ENCODE measurements at regions not wholly inside any gene's neighbourhood (a gene's known extent, or its start where the extent isn't known, plus 50 kb on each side); places are given as distances from the start of the nearest gene placed in this dataset.
"Not testable (repeated sequence)": the region's sequence is repeated elsewhere in the genome, so short reads cannot be mapped to it uniquely, and the experiment has no call there.

DNA sequence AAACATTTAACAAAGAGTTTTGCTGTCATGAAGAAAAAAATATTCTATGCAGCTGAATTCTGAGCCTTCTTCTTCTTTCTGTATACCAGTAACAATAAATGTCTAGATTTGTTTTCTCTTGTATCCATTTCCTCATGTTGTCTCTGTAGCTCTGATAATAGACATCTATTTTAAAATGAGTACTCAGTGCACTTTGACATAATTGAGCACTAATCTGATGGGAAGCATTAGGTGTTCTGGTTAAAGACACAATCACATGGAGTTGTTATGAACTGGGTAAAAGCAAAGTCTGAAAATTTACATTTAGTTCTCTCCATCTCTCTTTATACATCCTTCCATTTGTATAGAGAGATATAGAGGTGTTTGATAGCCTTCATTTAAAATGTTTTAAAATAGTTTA is 230.0 kb downstream of the BCHE start:
- FAIRE-seq, result no peak
- TF ChIP-seq, protein P1, sequence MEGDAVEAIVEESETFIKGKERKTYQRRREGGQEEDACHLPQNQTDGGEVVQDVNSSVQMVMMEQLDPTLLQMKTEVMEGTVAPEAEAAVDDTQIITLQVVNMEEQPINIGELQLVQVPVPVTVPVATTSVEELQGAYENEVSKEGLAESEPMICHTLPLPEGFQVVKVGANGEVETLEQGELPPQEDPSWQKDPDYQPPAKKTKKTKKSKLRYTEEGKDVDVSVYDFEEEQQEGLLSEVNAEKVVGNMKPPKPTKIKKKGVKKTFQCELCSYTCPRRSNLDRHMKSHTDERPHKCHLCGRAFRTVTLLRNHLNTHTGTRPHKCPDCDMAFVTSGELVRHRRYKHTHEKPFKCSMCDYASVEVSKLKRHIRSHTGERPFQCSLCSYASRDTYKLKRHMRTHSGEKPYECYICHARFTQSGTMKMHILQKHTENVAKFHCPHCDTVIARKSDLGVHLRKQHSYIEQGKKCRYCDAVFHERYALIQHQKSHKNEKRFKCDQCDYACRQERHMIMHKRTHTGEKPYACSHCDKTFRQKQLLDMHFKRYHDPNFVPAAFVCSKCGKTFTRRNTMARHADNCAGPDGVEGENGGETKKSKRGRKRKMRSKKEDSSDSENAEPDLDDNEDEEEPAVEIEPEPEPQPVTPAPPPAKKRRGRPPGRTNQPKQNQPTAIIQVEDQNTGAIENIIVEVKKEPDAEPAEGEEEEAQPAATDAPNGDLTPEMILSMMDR (IDR thresholded peaks at IDR 0.05; ENCODE audit: insufficient read depth, missing control alignments), result no peak
- DNase-seq (ENCODE audit: insufficient read length, low spot score), result no peak

DNA sequence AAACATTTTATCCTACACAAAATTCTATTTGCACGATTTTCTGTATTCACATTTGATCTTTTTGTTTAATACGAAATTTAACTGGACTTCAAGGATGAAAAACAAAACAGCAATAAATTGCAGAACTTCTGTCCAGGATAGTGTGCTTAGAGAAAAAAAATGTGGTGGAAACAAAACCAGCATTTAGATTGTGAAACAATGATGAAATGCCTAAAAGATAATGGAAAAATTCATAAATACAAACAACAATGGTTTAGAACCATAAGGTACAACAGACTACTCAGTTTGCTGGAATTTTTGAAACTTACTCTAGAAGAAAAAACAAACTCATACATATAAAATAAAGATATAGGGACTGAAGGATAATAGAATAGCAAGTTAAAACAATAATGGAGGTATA is 234.0 kb downstream of the BCHE start:
- DNase-seq (ENCODE audit: insufficient read length, low spot score) (no peak), FAIRE-seq (no peak)
- TF ChIP-seq, protein P1 (IDR thresholded peaks at IDR 0.05; ENCODE audit: insufficient read depth, missing control alignments), result no peak

- not testable (repeated sequence) for FAIRE-seq; DNase-seq (ENCODE audit: insufficient read length, low spot score)
Observed at GRCh38 chr3:165572566-165572965, 264.7 kb downstream of the BCHE start.

DNA sequence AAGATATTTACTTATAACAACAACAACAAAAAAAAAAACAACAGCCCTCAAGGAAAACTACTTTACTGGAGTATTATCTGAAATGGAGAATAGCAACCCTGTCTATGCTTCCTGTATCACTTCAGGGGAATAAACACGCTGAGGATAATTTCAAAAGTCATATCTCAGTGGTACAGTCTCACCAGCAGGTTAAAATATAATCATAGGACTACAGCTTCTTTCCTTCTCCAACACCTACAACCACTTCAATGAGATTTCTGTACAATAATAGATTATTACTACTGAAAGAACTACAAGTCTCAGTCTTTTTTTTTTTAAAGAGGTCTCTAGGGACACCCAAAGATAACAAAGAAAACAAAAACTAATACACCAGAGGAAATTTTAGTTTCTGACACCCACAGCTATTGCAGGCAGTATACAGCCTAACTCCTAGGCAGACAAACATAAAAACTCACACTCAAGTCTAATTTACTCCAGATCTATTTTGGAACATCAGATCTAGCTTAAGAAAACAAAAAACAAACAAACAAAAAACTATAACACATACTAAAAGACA is 268.2 kb downstream of the BCHE start:
- DNase-seq (ENCODE audit: insufficient read length, low spot score) (no peak), FAIRE-seq (no peak)
- TF ChIP-seq, protein P1 (IDR thresholded peaks at IDR 0.05; ENCODE audit: insufficient read depth, missing control alignments), result no peak

- DNase-seq (ENCODE audit: insufficient read length, low spot score), result no peak
- FAIRE-seq, result no peak
- TF ChIP-seq, protein P1 (IDR thresholded peaks at IDR 0.05; ENCODE audit: insufficient read depth, missing control alignments), result no peak
Observed at GRCh38 chr3:165555785-165556184, 281.4 kb downstream of the BCHE start.

DNA sequence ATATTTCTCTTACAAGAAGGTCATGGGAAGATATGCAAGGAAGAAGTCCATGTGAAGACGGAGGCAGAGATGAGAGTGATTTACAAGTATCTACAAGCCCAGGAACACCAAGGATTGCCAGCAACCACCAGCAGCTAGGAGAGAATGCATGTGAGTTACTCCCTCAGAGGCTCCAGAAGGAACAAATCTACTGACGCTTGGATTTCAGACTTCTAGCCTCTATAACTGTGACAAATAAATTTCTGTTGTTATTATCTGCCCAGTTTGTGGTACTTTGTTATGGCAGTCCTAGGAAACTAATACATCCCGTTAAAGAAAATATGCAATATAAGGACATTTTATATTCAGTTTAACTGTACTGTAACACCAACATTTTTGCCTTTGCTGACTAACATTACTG is 283.9 kb downstream of the BCHE start:
- FAIRE-seq (no peak), DNase-seq (ENCODE audit: insufficient read length, low spot score) (no peak)
- TF ChIP-seq, protein P1 (IDR thresholded peaks at IDR 0.05; ENCODE audit: insufficient read depth, missing control alignments), result no peak

- DNase-seq (ENCODE audit: insufficient read length, low spot score), result no peak
- TF ChIP-seq, protein P1 (IDR thresholded peaks at IDR 0.05; ENCODE audit: insufficient read depth, missing control alignments), result no peak
- no peak for FAIRE-seq
Observed at GRCh38 chr3:165549665-165550064, 287.6 kb downstream of the BCHE start.

GRCh38 chr3:165549037-165549436 is 288.2 kb downstream of the BCHE start:
- TF ChIP-seq, protein P1 (IDR thresholded peaks at IDR 0.05; ENCODE audit: insufficient read depth, missing control alignments), result no peak

More at GRCh38 chr3:165549037-165549436, 288.2 kb downstream of the BCHE start:
- FAIRE-seq, result no peak
- no peak for DNase-seq (ENCODE audit: insufficient read length, low spot score)
